ENCODE measurements at regions not wholly inside any gene's neighbourhood (a gene's known extent, or its start where the extent isn't known, plus 50 kb on each side); places are given as distances from the start of the nearest gene placed in this dataset.

GRCh38 chr7:153938451-153938850 lies 113.7 kb upstream of the DPP6 start:
- Mint-ChIP-seq H3K4me3 (ENCODE audit: unreplicated experiment) (no peak overlapping the region), H3K27ac (ENCODE audit: unreplicated experiment) (no peak overlapping the region), H3K27me3 (ENCODE audit: unreplicated experiment) (no peaks in the 10 kb centered on the region), H3K9me3 (ENCODE audit: unreplicated experiment) (peaks cover 37% of the 10 kb centered on the region), H3K36me3 (ENCODE audit: unreplicated experiment) (no peaks in the 10 kb centered on the region), H3K4me1 (ENCODE audit: unreplicated experiment) (no peaks in the 10 kb centered on the region)
- no peak for TF ChIP-seq CTCF (IDR thresholded peaks at IDR 0.05)
- DNase-seq (ENCODE audit: extremely low spot score, unreplicated experiment) = no peak

GRCh38 chr7:153939177-153939576 lies 113.0 kb upstream of the DPP6 start:
- H3K9me3 Mint-ChIP-seq (ENCODE audit: unreplicated experiment) = peaks cover 44% of the 10 kb centered on the region
- DNase-seq (ENCODE audit: extremely low spot score, unreplicated experiment) = no peak

GRCh38 chr7:153939654-153940053 lies 112.5 kb upstream of the DPP6 start:
- H3K36me3 Mint-ChIP-seq (ENCODE audit: unreplicated experiment) = no peaks in the 10 kb centered on the region
- no peak overlapping the region for H3K4me3 Mint-ChIP-seq (ENCODE audit: unreplicated experiment)
- H3K27me3 Mint-ChIP-seq (ENCODE audit: unreplicated experiment) = no peaks in the 10 kb centered on the region
- no peak for DNase-seq (ENCODE audit: extremely low spot score, unreplicated experiment)
- no peak overlapping the region for H3K27ac Mint-ChIP-seq (ENCODE audit: unreplicated experiment)
- H3K4me1 Mint-ChIP-seq (ENCODE audit: unreplicated experiment) = no peaks in the 10 kb centered on the region
- TF ChIP-seq CTCF (IDR thresholded peaks at IDR 0.05) = no peak
- H3K9me3 Mint-ChIP-seq (ENCODE audit: unreplicated experiment) = peaks cover 46% of the 10 kb centered on the region

More at GRCh38 chr7:153939177-153939576, 113.0 kb upstream of the DPP6 start:
- no peak for TF ChIP-seq CTCF (IDR thresholded peaks at IDR 0.05)
- no peak overlapping the region for H3K4me3 Mint-ChIP-seq (ENCODE audit: unreplicated experiment)
- no peak overlapping the region for H3K27ac Mint-ChIP-seq (ENCODE audit: unreplicated experiment)
- no peaks in the 10 kb centered on the region for H3K4me1 Mint-ChIP-seq (ENCODE audit: unreplicated experiment)
- H3K27me3 Mint-ChIP-seq (ENCODE audit: unreplicated experiment) = no peaks in the 10 kb centered on the region
- H3K36me3 Mint-ChIP-seq (ENCODE audit: unreplicated experiment) = no peaks in the 10 kb centered on the region

GRCh38 chr7:153941061-153941460 lies 111.1 kb upstream of the DPP6 start:
- no peak overlapping the region for H3K4me3 Mint-ChIP-seq (ENCODE audit: unreplicated experiment)
- peaks cover 57% of the 10 kb centered on the region for H3K9me3 Mint-ChIP-seq (ENCODE audit: unreplicated experiment)

GRCh38 chr7:153942036-153942435 lies 110.2 kb upstream of the DPP6 start:
- Mint-ChIP-seq H3K4me3 (ENCODE audit: unreplicated experiment) (no peak overlapping the region), H3K9me3 (ENCODE audit: unreplicated experiment) (peaks cover 64% of the 10 kb centered on the region), H3K27me3 (ENCODE audit: unreplicated experiment) (no peaks in the 10 kb centered on the region), H3K36me3 (ENCODE audit: unreplicated experiment) (no peaks in the 10 kb centered on the region), H3K27ac (ENCODE audit: unreplicated experiment) (no peak overlapping the region), H3K4me1 (ENCODE audit: unreplicated experiment) (no peaks in the 10 kb centered on the region)
- TF ChIP-seq CTCF (IDR thresholded peaks at IDR 0.05) = no peak
- no peak for DNase-seq (ENCODE audit: extremely low spot score, unreplicated experiment)

More at GRCh38 chr7:153941061-153941460, 111.1 kb upstream of the DPP6 start:
- H3K27ac Mint-ChIP-seq (ENCODE audit: unreplicated experiment) = no peak overlapping the region
- H3K27me3 Mint-ChIP-seq (ENCODE audit: unreplicated experiment) = no peaks in the 10 kb centered on the region
- no peak for TF ChIP-seq CTCF (IDR thresholded peaks at IDR 0.05)
- no peaks in the 10 kb centered on the region for H3K4me1 Mint-ChIP-seq (ENCODE audit: unreplicated experiment)
- no peak for DNase-seq (ENCODE audit: extremely low spot score, unreplicated experiment)
- H3K36me3 Mint-ChIP-seq (ENCODE audit: unreplicated experiment) = no peaks in the 10 kb centered on the region

Data from osteocyte (in vitro differentiated cells).